ENCODE measurements at regions not wholly inside any gene's neighbourhood (a gene's known extent, or its start where the extent isn't known, plus 50 kb on each side); places are given as distances from the start of the nearest gene placed in this dataset.

DNA sequence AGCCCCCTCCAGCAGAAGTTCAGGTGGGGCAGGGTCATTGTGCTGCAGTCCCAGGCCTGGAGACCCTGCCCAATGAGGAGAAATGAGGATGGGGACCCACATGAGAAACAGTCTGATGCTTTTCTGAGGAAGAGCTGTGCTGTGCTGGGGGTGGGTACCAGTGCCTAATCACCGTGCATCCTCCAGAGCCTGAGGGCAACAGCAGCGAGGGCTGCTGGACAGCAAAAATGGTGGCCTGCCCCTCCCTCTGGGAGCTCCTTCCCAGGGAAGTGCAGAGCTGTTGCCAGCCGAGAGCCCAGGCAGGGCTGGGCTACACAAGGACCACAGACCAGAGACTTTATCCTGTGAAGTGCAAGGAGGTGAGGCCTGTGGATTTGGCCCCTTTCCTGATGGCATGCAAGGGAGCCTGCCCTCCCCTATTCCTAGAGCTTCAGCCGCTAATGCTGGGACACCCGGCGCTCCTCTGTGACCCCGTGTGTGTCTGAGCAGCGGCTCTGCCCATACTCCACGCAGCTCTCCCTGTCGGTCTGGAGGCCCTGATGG lies 134.8 kb downstream of the DSEL start:
- Histone ChIP-seq H4K5ac (ENCODE audit: insufficient read length, low read depth, low read length) (no peak overlapping the region), H3K27me3 (replicated peaks in 1 of 4; ENCODE audit: control insufficient read depth in 3 of 4, extremely low read depth in 1 of 4, insufficient read depth in 3 of 4, low read length in 3 of 4) (no peaks in the 10 kb centered on the region), H2BK120ac (replicated peaks; ENCODE audit: low read depth, low read length) (no peak overlapping the region), H3K14ac (ENCODE audit: insufficient read length) (no peak overlapping the region), H4K8ac (ENCODE audit: extremely low read depth, insufficient read depth, low read length) (no peak overlapping the region; the same call in none of the 2 replicates), H3K79me2 (ENCODE audit: control insufficient read depth in 1 of 2, insufficient read depth in 2 of 2, low read length in 2 of 2) (no peaks in the 10 kb centered on the region), H3K4ac (replicated peaks; ENCODE audit: insufficient read length, low read depth, low read length) (no peak overlapping the region), H4K20me1 (replicated peaks in 1 of 2; ENCODE audit: control insufficient read depth in 1 of 2, insufficient read depth in 2 of 2, low read length in 2 of 2) (no peaks in the 10 kb centered on the region), H3K4me2 (ENCODE audit: insufficient read depth in 1 of 2, low read depth in 2 of 2, low read length in 2 of 2) (no peak overlapping the region), H2AFZ (ENCODE audit: low read length) (no peak overlapping the region; the same call in 1 of the 2 replicates), H3K18ac (ENCODE audit: extremely low read depth, low read length) (no peak overlapping the region), H3K36me3 (ENCODE audit: control insufficient read depth in 2 of 4, insufficient read depth in 4 of 4, low read length in 3 of 4) (no peaks in the 10 kb centered on the region), H2BK12ac (ENCODE audit: low read depth, low read length) (no peak overlapping the region), H3K79me1 (ENCODE audit: low read depth, low read length) (no peaks in the 10 kb centered on the region), H3K4me1 (replicated peaks in 1 of 4; ENCODE audit: control insufficient read depth in 3 of 4, insufficient read depth in 4 of 4, low read length in 3 of 4) (peaks cover 0 to 2% (median 0%) of the 10 kb centered on the region in 4 experiments; a peak in 1 of 7 replicates), H3K27ac (ENCODE audit: low read depth, low read length) (no peak overlapping the region), H2AK5ac (ENCODE audit: low read depth, low read length) (no peak overlapping the region), H3K56ac (replicated peaks; ENCODE audit: insufficient read length, low read depth, low read length) (no peak overlapping the region), H2BK5ac (ENCODE audit: low read depth, low read length) (no peak overlapping the region), H4K91ac (replicated peaks; ENCODE audit: insufficient read length, low read length) (no peak overlapping the region), H3K9me3 (ENCODE audit: insufficient read depth in 2 of 2, low read depth in 1 of 2, low read length in 1 of 2) (no peaks in the 10 kb centered on the region), H3K23me2 (ENCODE audit: low read depth, low read length) (no peaks in the 10 kb centered on the region; the same call in 1 of the 2 replicates), H3K9ac (replicated peaks in 1 of 4; ENCODE audit: extremely low read depth in 1 of 4, low read depth in 3 of 4, low read length in 3 of 4) (no peak overlapping the region), H3K23ac (ENCODE audit: insufficient read length) (no peak overlapping the region), H2BK15ac (ENCODE audit: low read length) (no peak overlapping the region), H3K4me3 (ENCODE audit: extremely low read depth in 1 of 4, insufficient read depth in 2 of 4, low read depth in 3 of 4, low read length in 4 of 4) (no peak overlapping the region), H2BK20ac (ENCODE audit: low read length) (no peak overlapping the region)
- FAIRE-seq (no peak), DNase-seq (ENCODE audit: low read depth in 1 of 2, low spot score in 2 of 2) (no peak)
- ChIA-PET POLR2A (ENCODE audit: partially characterized antibody) (no interaction called here), CTCF (ENCODE audit: partially characterized antibody) (interaction anchor here (1.5 kb wide), 1 partner anchor 8 kb away, joined by 6 read pairs; no protein-coding TSS in a partner anchor)
- WGBS, 2 experiments (ENCODE audit: extremely low coverage in 1 of 2, insufficient coverage in 1 of 2, insufficient read length in 1 of 2, insufficient replicate concordance in 2 of 2, low coverage in 1 of 2, low lambda C conversion rate in 2 of 2, missing lambda C conversion rate in 1 of 2) = 98% methylated on average over 9 of the region's 10 CpGs; no CpG with 5 or more reads in 1 of the 2 experiments
- TF ChIP-seq EP300 (IDR thresholded peaks at IDR 0.05; ENCODE audit: borderline replicate concordance in 1 of 2, low read depth in 2 of 2, low read length in 2 of 2) = no peak
- TF ChIP-seq JUND (IDR thresholded peaks at IDR 0.05; ENCODE audit: low read length) = no peak
- no peak for TF ChIP-seq POLR2A (IDR thresholded peaks at IDR 0.05; ENCODE audit: control extremely low read depth in 1 of 2, low read depth in 2 of 2, low read length in 2 of 2)
- TF ChIP-seq SP2 (IDR thresholded peaks at IDR 0.05; ENCODE audit: low read length) = no peak
- TF ChIP-seq EZH2 (IDR thresholded peaks at IDR 0.05; ENCODE audit: low read depth, low read length, severe bottlenecking) = no peak
- no peak for TF ChIP-seq CBX8 (IDR thresholded peaks at IDR 0.05; ENCODE audit: borderline replicate concordance, low read depth, low read length)
- no peak for TF ChIP-seq USF2 (IDR thresholded peaks at IDR 0.05; ENCODE audit: low read length)
- TF ChIP-seq TBP (IDR thresholded peaks at IDR 0.05; ENCODE audit: low read depth, low read length) = no peak
- no peak for TF ChIP-seq GABPA (IDR thresholded peaks at IDR 0.05; ENCODE audit: borderline replicate concordance, insufficient read depth, low read length)
- TF ChIP-seq CEBPB (IDR thresholded peaks at IDR 0.05; ENCODE audit: low read depth, low read length) = no peak
- TF ChIP-seq ZNF274 (IDR thresholded peaks at IDR 0.05; ENCODE audit: borderline replicate concordance, extremely low read depth, low read length) = no peak
- no peak for TF ChIP-seq TAF1 (IDR thresholded peaks at IDR 0.05; ENCODE audit: low read depth, low read length)
- no peak for TF ChIP-seq FOSL1 (IDR thresholded peaks at IDR 0.05; ENCODE audit: insufficient read depth, low read depth, low read length)
- no peak for TF ChIP-seq SUZ12 (IDR thresholded peaks at IDR 0.05; ENCODE audit: low read length)

Data from H1 (cell line).